ENCODE measurements at regions not wholly inside any gene's neighbourhood (a gene's known extent, or its start where the extent isn't known, plus 50 kb on each side); places are given as distances from the start of the nearest gene placed in this dataset.

GRCh38 chr1:34320053-34320669 is 143.5 kb downstream of the C1orf94 start:
- TF ChIP-seq CTCF (conservative IDR thresholded peaks at IDR 0.05 in 1 of 2, IDR thresholded peaks at IDR 0.05 in 1 of 2; ENCODE audit: low read depth in 1 of 2, low read length in 2 of 2) (no peak), EZH2 (IDR thresholded peaks at IDR 0.05; ENCODE audit: low read length, missing control alignments) (no peak)
